Thyroid gland (tissue), 4 donors: ENCODE measurements at regions not wholly inside any gene's neighbourhood (a gene's known extent, or its start where the extent isn't known, plus 50 kb on each side); places are given as distances from the start of the nearest gene placed in this dataset.

Experiments used
- CTCF ChIP-seq, 6 experiments: fragments of 200-600 bp in 3 of 6; fragments of 450-650 bp in 3 of 6; sonication (generic) in 3 of 6; IDR thresholded peaks; one replicate each; pipeline ENCODE4 v1.5.1; 2016 to 2019; ENCODE audit warnings: antibody characterized with exemption in 6 of 6, mild to moderate bottlenecking in 2 of 6, inconsistent platforms in 1 of 6, moderate library complexity in 1 of 6
- POLR2A ChIP-seq, 2 donors: fragments of 450-650 bp; IDR thresholded peaks; one replicate each; pipeline ENCODE4 v1.6.1; 2017; ENCODE audit warnings: antibody characterized with exemption in 2 of 2, mild to moderate bottlenecking in 2 of 2, moderate library complexity in 1 of 2

- TF ChIP-seq CTCF (IDR thresholded peaks at IDR 0.05) (no peak), POLR2A (IDR thresholded peaks at IDR 0.05) (no peak)
Measured at GRCh38 chr6:12366731-12367130, 76.6 kb downstream of the EDN1 start.
